KOPT-K1 (cell line): ENCODE measurements at regions not wholly inside any gene's neighbourhood (a gene's known extent, or its start where the extent isn't known, plus 50 kb on each side); places are given as distances from the start of the nearest gene placed in this dataset.

ENCODE experiments used
- H3K27ac ChIP-seq: fragments of 200-600 bp; sonication (generic); 2 replicates; pipeline ENCODE4 v1.5.1; 2016; ENCODE audit warnings: antibody characterized with exemption, mild to moderate bottlenecking, low read depth, low read length; ENCODE audit not compliant: poor library complexity, severe bottlenecking
- H3K36me3 ChIP-seq: fragments of 200-600 bp; sonication (generic); 2 replicates; pipeline ENCODE4 v1.5.1; 2017; ENCODE audit warnings: antibody characterized with exemption, mild to moderate bottlenecking, low read length, moderate library complexity; ENCODE audit not compliant: insufficient read depth
- H3K9me3 ChIP-seq: fragments of 200-600 bp; sonication (generic); 2 replicates; pipeline ENCODE4 v1.5.1; 2017; ENCODE audit warnings: antibody characterized with exemption, low read length, mild to moderate bottlenecking; ENCODE audit not compliant: insufficient read depth, poor library complexity, severe bottlenecking

DNA sequence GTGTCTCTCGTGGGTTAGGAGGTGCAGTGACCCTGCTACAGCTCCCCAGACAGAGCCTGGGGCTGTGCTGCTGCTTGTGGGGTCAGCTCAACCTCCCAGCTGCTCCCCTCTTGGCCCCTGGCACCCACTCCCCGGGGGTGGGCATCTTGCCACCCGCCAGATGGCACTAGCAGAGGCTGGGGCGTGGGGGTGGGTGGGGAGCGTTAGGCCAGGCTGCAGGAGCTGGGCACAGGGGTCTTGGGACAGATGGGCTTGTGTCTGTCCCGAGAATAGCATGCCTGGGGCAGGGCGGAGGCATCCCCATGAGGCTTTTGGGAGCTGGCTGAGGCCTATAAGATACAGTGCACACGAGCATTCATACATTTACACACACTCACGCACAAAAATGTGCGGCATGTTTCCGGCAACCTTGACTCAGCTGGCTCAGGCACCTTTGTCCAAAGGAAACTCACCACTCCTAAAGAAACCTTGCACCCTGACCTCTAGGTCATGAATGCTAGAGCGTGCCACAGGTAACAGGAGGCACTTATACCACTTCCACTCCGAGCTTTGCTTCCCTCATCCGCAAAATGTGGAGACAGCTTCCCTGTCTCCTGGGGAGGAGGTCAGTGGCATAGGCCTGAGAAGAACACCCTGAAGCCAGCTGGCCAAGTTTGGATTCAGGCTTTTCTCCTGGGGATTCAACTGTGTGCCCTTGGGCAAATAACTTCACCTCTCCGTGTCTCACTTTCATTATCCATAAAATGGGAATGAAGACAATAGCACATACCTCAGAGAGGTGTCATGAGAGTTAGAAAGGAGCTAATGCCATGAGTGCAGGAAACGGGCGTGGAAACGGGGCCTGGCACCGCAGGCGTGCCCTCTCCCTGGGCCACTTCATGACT, 78.9 kb upstream of the LHX1 start:
- H3K27ac ChIP-seq, result no peak overlapping the region
- no peaks in the 10 kb centered on the region for H3K9me3 ChIP-seq
- H3K36me3 ChIP-seq, result no peaks in the 10 kb centered on the region

GRCh38 chr17:36859003-36859300, 78.3 kb upstream of the LHX1 start:
- H3K9me3 ChIP-seq, result no peaks in the 10 kb centered on the region
- no peaks in the 10 kb centered on the region for H3K36me3 ChIP-seq
- H3K27ac ChIP-seq, result no peak overlapping the region

DNA sequence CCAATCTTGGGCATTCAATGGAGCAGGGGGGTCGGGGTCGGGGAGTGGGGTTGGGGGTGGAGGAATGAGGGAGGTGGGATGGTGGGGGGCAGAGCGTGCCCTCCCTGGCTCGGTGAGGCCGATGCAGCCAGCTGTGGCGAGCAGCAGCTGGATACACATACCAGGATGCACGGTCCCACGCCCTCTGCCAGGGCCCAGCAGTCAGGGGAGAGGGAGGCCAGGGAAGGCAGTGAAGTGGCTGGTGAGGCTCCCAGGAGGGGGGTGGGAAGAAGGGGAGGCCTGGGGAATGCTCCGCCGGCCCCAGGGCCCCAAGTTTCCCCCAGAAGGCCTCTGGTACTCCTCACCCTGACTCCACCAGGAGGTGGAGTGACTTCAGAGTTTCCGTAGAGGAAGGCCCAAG, 77.6 kb upstream of the LHX1 start:
- Histone ChIP-seq H3K9me3 (no peaks in the 10 kb centered on the region), H3K36me3 (no peaks in the 10 kb centered on the region), H3K27ac (no peak overlapping the region)

DNA sequence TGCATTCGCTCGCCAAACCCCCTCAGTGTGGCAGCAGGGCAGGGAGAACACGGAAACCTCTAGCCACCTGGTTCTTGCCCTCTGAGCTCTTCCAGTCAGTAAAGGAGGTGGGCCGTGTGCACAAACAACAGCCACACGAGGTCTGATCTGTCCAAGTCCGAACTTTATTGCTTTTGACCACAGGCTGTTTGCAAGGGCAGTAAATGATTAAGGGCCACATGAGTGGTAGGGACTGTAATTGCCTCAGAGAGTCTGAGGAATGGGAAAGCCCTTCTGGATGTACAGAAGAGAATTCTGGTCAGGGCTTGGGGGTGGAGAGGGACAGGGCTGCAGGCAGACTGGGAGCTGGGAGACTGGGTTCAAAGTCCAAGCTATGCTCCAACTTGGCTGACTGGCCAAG, 75.7 kb upstream of the LHX1 start:
- Histone ChIP-seq H3K9me3 (no peaks in the 10 kb centered on the region), H3K36me3 (no peaks in the 10 kb centered on the region)

GRCh38 chr17:36862116-36862920, 75.0 kb upstream of the LHX1 start:
- H3K9me3 ChIP-seq, result no peaks in the 10 kb centered on the region
- no peaks in the 10 kb centered on the region for H3K36me3 ChIP-seq
- H3K27ac ChIP-seq, result no peak overlapping the region

More for the DNA sequence above, 75.7 kb upstream of the LHX1 start:
- H3K27ac ChIP-seq, result no peak overlapping the region

DNA sequence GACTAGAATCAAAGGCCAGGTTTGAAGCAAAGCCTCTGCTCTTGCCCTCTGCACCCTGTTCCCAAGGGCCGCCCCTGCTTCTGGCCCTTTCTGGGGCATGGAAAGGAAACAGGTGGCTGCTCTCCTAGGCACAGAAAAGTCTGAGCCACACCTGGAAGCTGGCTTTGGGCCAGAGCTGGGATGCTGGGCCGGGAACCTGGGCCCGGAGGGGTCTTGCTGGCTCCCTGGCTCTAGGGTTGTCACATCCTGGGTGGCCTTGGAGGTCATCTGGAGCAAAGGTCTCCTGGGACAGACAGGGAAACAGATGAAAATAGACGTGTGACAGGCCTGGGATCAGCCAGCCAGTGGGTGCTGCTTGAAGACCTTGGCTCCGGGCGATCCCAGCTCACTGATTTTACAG, 74.1 kb upstream of the LHX1 start:
- Histone ChIP-seq H3K9me3 (no peaks in the 10 kb centered on the region), H3K27ac (no peak overlapping the region), H3K36me3 (no peaks in the 10 kb centered on the region)

GRCh38 chr17:36863676-36864612, 73.3 kb upstream of the LHX1 start:
- no peaks in the 10 kb centered on the region for H3K9me3 ChIP-seq
- no peaks in the 10 kb centered on the region for H3K36me3 ChIP-seq
- no peak overlapping the region for H3K27ac ChIP-seq

GRCh38 chr17:36864827-36865430, 72.3 kb upstream of the LHX1 start:
- Histone ChIP-seq H3K9me3 (no peaks in the 10 kb centered on the region), H3K27ac (no peak overlapping the region), H3K36me3 (no peaks in the 10 kb centered on the region)

GRCh38 chr17:36867716-36868341, 69.4 kb upstream of the LHX1 start:
- no peak overlapping the region for H3K27ac ChIP-seq
- no peaks in the 10 kb centered on the region for H3K36me3 ChIP-seq
- H3K9me3 ChIP-seq, result no peaks in the 10 kb centered on the region

- no peaks in the 10 kb centered on the region for H3K36me3 ChIP-seq
- no peak overlapping the region for H3K27ac ChIP-seq
- no peaks in the 10 kb centered on the region for H3K9me3 ChIP-seq
These were observed 68.5 kb upstream of the LHX1 start for GRCh38 chr17:36868777-36869176.

GRCh38 chr17:36869441-36869840, 67.8 kb upstream of the LHX1 start:
- Histone ChIP-seq H3K9me3 (no peaks in the 10 kb centered on the region), H3K27ac (no peak overlapping the region), H3K36me3 (no peaks in the 10 kb centered on the region)

- Histone ChIP-seq H3K27ac (no peak overlapping the region), H3K36me3 (no peaks in the 10 kb centered on the region), H3K9me3 (no peaks in the 10 kb centered on the region)
These were observed 67.2 kb upstream of the LHX1 start for GRCh38 chr17:36869856-36870719.

- Histone ChIP-seq H3K36me3 (no peaks in the 10 kb centered on the region), H3K9me3 (no peaks in the 10 kb centered on the region), H3K27ac (no peak overlapping the region)
These were observed 66.6 kb upstream of the LHX1 start for GRCh38 chr17:36870720-36870999.
